GM20000 (cell line): ENCODE measurements at regions not wholly inside any gene's neighbourhood (a gene's known extent, or its start where the extent isn't known, plus 50 kb on each side); places are given as distances from the start of the nearest gene placed in this dataset.

Experiments
- DNase-seq: peaks from one replicate; pipeline ENCODE4 v3.0.0; 2012; ENCODE audit warnings: low spot score
- CTCF ChIP-seq: IDR thresholded peaks from 2 replicates; pipeline ENCODE4 v1.5.1; 2012; ENCODE audit warnings: mild to moderate bottlenecking, control low read depth; ENCODE audit errors: extremely low read depth, missing control alignments

- no peak for TF ChIP-seq CTCF
- DNase-seq, result no peak
Measured at GRCh38 chr10:90389876-90390275, 468.0 kb downstream of the HTR7 start.

- no peak for TF ChIP-seq CTCF
Measured at GRCh38 chr10:90394311-90394710, 463.5 kb downstream of the HTR7 start.

GRCh38 chr10:90396721-90397120 is 461.1 kb downstream of the HTR7 start:
- DNase-seq, result no peak
- TF ChIP-seq CTCF, result no peak

More at GRCh38 chr10:90394311-90394710, 463.5 kb downstream of the HTR7 start:
- DNase-seq, result no peak

GRCh38 chr10:90398566-90398965 is 459.3 kb downstream of the HTR7 start:
- no peak for DNase-seq
- no peak for TF ChIP-seq CTCF

- TF ChIP-seq CTCF, result no peak
- DNase-seq, result no peak
Measured at GRCh38 chr10:90399782-90400181, 458.1 kb downstream of the HTR7 start.

- DNase-seq, result no peak
- no peak for TF ChIP-seq CTCF
Measured at GRCh38 chr10:90403211-90404000, 454.4 kb downstream of the HTR7 start.

GRCh38 chr10:90407131-90407530 is 450.7 kb downstream of the HTR7 start:
- no peak for DNase-seq
- no peak for TF ChIP-seq CTCF
